ENCODE measurements at regions not wholly inside any gene's neighbourhood (a gene's known extent, or its start where the extent isn't known, plus 50 kb on each side); places are given as distances from the start of the nearest gene placed in this dataset.

- TF ChIP-seq, protein P1, sequence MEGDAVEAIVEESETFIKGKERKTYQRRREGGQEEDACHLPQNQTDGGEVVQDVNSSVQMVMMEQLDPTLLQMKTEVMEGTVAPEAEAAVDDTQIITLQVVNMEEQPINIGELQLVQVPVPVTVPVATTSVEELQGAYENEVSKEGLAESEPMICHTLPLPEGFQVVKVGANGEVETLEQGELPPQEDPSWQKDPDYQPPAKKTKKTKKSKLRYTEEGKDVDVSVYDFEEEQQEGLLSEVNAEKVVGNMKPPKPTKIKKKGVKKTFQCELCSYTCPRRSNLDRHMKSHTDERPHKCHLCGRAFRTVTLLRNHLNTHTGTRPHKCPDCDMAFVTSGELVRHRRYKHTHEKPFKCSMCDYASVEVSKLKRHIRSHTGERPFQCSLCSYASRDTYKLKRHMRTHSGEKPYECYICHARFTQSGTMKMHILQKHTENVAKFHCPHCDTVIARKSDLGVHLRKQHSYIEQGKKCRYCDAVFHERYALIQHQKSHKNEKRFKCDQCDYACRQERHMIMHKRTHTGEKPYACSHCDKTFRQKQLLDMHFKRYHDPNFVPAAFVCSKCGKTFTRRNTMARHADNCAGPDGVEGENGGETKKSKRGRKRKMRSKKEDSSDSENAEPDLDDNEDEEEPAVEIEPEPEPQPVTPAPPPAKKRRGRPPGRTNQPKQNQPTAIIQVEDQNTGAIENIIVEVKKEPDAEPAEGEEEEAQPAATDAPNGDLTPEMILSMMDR (IDR thresholded peaks at IDR 0.05), result no peak
- TF ChIP-seq EP300 (IDR thresholded peaks at IDR 0.05) (no peak), POLR2A (IDR thresholded peaks at IDR 0.05) (no peak), POLR2AphosphoS5 (IDR thresholded peaks at IDR 0.05) (no peak)
Observed at GRCh38 chr12:60012659-60013058, 416.8 kb downstream of the SLC16A7 start.
